ENCODE measurements at regions not wholly inside any gene's neighbourhood (a gene's known extent, or its start where the extent isn't known, plus 50 kb on each side); places are given as distances from the start of the nearest gene placed in this dataset.

DNA sequence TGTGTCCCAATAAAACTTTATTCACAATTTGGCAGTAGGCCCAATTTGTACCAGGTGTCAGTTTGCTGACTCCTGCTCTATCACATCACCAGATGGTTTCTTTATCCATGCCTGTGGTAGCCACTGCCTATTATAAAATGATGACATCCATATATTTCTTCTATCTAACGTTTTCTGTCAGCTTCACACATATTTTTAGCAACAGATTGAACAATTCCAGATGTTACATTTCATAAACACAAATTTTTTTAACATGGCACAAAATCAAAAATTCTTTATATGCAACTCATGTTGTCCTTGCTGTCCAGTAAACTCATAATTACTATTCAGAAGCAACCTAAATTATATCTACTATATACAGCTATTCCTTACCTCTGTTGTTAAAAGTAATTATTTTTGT is 1371.6 kb downstream of the NSUN3 start:
- H3K27me3 ChIP-seq: no peaks in the 10 kb centered on the region
- H3K27ac ChIP-seq: no peak overlapping the region
- DNase-seq (ENCODE audit: low read depth in 1 of 2, low spot score in 1 of 2): no peak
- no peaks in the 10 kb centered on the region for H3K4me1 ChIP-seq (ENCODE audit: low read depth)
- H3K9me3 ChIP-seq (ENCODE audit: low read depth): no peaks in the 10 kb centered on the region
- TF ChIP-seq, protein P1, sequence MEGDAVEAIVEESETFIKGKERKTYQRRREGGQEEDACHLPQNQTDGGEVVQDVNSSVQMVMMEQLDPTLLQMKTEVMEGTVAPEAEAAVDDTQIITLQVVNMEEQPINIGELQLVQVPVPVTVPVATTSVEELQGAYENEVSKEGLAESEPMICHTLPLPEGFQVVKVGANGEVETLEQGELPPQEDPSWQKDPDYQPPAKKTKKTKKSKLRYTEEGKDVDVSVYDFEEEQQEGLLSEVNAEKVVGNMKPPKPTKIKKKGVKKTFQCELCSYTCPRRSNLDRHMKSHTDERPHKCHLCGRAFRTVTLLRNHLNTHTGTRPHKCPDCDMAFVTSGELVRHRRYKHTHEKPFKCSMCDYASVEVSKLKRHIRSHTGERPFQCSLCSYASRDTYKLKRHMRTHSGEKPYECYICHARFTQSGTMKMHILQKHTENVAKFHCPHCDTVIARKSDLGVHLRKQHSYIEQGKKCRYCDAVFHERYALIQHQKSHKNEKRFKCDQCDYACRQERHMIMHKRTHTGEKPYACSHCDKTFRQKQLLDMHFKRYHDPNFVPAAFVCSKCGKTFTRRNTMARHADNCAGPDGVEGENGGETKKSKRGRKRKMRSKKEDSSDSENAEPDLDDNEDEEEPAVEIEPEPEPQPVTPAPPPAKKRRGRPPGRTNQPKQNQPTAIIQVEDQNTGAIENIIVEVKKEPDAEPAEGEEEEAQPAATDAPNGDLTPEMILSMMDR (IDR thresholded peaks at IDR 0.05; ENCODE audit: low read depth, low read length): no peak
- H3K4me3 ChIP-seq: no peak overlapping the region
- H3K36me3 ChIP-seq: no peaks in the 10 kb centered on the region

DNA sequence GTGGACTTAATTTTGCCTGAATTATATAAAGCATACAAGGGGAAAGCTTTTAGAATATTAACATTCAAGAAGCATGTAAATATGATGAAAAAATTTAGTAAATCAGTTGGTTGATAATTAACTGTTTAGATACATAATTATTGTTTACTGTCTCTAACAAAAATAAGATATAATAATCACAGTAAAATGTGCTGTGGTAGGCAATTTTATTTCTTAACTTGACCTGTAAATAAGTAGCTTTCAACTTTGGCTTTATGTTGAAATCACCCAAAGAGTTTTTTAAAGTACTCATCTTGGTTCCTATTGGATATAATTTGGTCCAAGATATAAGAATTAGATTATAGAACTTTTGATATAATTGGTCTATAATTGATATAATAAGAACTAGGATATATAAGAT is 1374.5 kb downstream of the NSUN3 start:
- Histone ChIP-seq H3K36me3 (no peaks in the 10 kb centered on the region), H3K27ac (no peak overlapping the region), H3K4me3 (no peak overlapping the region), H3K9me3 (ENCODE audit: low read depth) (no peaks in the 10 kb centered on the region), H3K27me3 (no peaks in the 10 kb centered on the region), H3K4me1 (ENCODE audit: low read depth) (no peaks in the 10 kb centered on the region)
- TF ChIP-seq, protein P1 (IDR thresholded peaks at IDR 0.05; ENCODE audit: low read depth, low read length): no peak
- no peak for DNase-seq (ENCODE audit: low read depth in 1 of 2, low spot score in 1 of 2)

DNA sequence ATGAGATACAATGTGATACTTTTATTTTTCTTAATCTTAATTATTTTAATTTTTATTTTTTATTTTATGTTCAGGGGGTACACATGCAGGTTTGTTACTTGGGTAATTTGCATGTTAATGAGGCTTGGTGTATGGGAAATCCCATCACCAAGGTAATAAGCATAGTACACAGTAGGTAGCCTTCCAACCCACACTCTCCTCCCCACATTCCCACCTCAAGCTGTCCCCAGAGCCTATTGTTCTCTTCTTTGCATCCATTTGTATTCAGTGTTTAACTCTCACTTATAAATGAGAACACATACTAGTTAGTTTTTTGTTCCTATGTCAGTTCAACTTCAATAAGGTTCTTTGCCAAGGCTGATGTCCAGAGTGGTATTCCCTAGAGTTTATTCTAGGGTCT is 1375.4 kb downstream of the NSUN3 start:
- TF ChIP-seq, protein P1 (IDR thresholded peaks at IDR 0.05; ENCODE audit: low read depth, low read length): no peak
- Histone ChIP-seq H3K4me3 (no peak overlapping the region), H3K4me1 (ENCODE audit: low read depth) (no peaks in the 10 kb centered on the region), H3K27ac (no peak overlapping the region), H3K9me3 (ENCODE audit: low read depth) (no peaks in the 10 kb centered on the region), H3K27me3 (no peaks in the 10 kb centered on the region), H3K36me3 (no peaks in the 10 kb centered on the region)
- DNase-seq (ENCODE audit: low read depth in 1 of 2, low spot score in 1 of 2): no peak

DNA sequence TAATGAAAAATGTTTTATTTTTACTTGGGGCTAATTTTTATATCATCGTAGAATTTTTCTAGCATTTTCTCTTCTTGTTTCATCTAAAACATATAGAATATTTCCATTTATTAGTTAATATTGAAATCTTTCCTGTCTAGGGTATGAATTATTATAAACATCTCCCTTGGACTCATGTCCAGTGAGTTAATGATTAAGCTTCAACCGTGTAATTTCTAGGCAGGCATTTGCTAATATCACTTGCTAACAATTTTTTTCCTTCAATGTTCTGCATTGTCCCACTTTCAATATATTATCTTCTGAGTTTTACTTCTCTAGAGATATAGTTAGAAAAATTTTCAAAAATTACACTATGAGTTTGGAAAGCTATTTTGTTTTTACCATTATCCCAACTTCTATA is 1371.6 kb upstream of the EPHA6 start:
- Histone ChIP-seq H3K9me3 (ENCODE audit: low read depth) (no peaks in the 10 kb centered on the region), H3K4me3 (no peak overlapping the region), H3K27me3 (no peaks in the 10 kb centered on the region), H3K36me3 (no peaks in the 10 kb centered on the region), H3K27ac (no peak overlapping the region), H3K4me1 (ENCODE audit: low read depth) (no peaks in the 10 kb centered on the region)
- TF ChIP-seq, protein P1 (IDR thresholded peaks at IDR 0.05; ENCODE audit: low read depth, low read length): no peak
- no peak for DNase-seq (ENCODE audit: low read depth in 1 of 2, low spot score in 1 of 2)

DNA sequence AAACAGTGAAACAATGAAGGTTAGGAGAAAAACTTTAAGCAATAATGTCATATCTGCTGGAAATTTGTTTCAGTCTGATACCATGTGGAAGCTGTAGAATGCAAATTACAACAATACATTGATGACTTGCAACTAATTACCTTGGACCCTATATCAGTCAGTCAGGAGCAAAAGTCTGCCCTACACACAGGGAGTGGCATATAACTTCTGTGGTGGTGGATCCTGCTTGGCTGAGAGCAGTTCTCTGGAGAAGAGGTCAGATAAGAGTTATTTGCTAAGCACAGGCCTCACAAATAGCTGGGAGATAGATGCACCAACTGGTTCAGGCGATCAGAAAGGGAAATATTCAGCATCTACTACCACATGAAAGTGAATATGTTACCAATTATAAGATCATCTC is 1364.6 kb upstream of the EPHA6 start:
- Histone ChIP-seq H3K4me1 (ENCODE audit: low read depth) (no peaks in the 10 kb centered on the region), H3K27ac (no peak overlapping the region), H3K36me3 (no peaks in the 10 kb centered on the region), H3K27me3 (no peaks in the 10 kb centered on the region), H3K4me3 (no peak overlapping the region), H3K9me3 (ENCODE audit: low read depth) (no peaks in the 10 kb centered on the region)
- TF ChIP-seq, protein P1 (IDR thresholded peaks at IDR 0.05; ENCODE audit: low read depth, low read length): no peak
- no peak for DNase-seq (ENCODE audit: low read depth in 1 of 2, low spot score in 1 of 2)

DNA sequence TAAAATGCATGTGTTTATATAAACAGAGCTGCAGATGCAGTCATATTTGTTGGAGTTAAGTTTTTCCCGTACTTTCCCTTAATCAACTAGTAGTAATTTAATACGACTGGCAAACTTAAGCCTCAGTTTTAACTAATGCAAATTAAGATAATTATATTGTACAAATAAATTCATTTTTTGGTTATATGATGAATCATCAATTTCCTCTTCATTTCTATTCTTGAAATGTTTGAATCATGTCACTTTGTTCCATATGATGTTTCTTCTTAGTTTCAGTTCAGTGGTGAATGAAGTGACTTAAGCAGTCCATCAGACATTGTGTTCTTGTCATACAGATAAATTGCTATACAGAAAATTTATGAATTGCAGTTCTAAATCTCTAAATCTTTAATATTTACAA is 1361.2 kb upstream of the EPHA6 start:
- no peak overlapping the region for H3K4me3 ChIP-seq
- H3K27ac ChIP-seq: no peak overlapping the region
- no peaks in the 10 kb centered on the region for H3K27me3 ChIP-seq
- H3K4me1 ChIP-seq (ENCODE audit: low read depth): no peaks in the 10 kb centered on the region
- no peaks in the 10 kb centered on the region for H3K9me3 ChIP-seq (ENCODE audit: low read depth)
- no peak for DNase-seq (ENCODE audit: low read depth in 1 of 2, low spot score in 1 of 2)
- no peaks in the 10 kb centered on the region for H3K36me3 ChIP-seq
- TF ChIP-seq, protein P1 (IDR thresholded peaks at IDR 0.05; ENCODE audit: low read depth, low read length): no peak

Data from cardiac muscle cell (in vitro differentiated cells and primary cell).